Ishikawa (cell line): ENCODE measurements at regions not wholly inside any gene's neighbourhood (a gene's known extent, or its start where the extent isn't known, plus 50 kb on each side); places are given as distances from the start of the nearest gene placed in this dataset.
A peak's percentile ranks its signal among the peaks of the same experiment; 100 is the strongest.

Source experiments
- CEBPB ChIP-seq: IDR thresholded peaks from 2 replicates; pipeline ENCODE4 v1.6.1; 2012
- CREB1 ChIP-seq: IDR thresholded peaks from 2 replicates; pipeline ENCODE4 v1.6.1; 2012; ENCODE audit warnings: low read depth
- EGR1 ChIP-seq: IDR thresholded peaks from 2 replicates; pipeline ENCODE4 v1.6.1; 2012
- EP300 ChIP-seq: IDR thresholded peaks from 2 replicates; pipeline ENCODE4 v1.6.1; 2012; ENCODE audit warnings: borderline replicate concordance
- FOXM1 ChIP-seq: IDR thresholded peaks from 2 replicates; pipeline ENCODE4 v1.6.1; 2012; ENCODE audit warnings: low read depth, borderline replicate concordance
- NFIC ChIP-seq: IDR thresholded peaks from 2 replicates; pipeline ENCODE4 v1.6.1; 2012
- RAD21 ChIP-seq: IDR thresholded peaks from 2 replicates; pipeline ENCODE4 v1.6.1; 2012; ENCODE audit warnings: low read depth
- REST ChIP-seq: IDR thresholded peaks from 2 replicates; pipeline ENCODE4 v1.6.1; 2012; ENCODE audit warnings: low read depth, mild to moderate bottlenecking
- TAF1 ChIP-seq: IDR thresholded peaks from 2 replicates; pipeline ENCODE4 v1.6.1; 2012; ENCODE audit warnings: low read depth, mild to moderate bottlenecking
- TCF12 ChIP-seq: IDR thresholded peaks from 2 replicates; pipeline ENCODE4 v1.6.1; 2012; ENCODE audit warnings: low read depth
- TEAD4 ChIP-seq: IDR thresholded peaks from 2 replicates; pipeline ENCODE4 v1.6.1; 2012
- YY1 ChIP-seq: IDR thresholded peaks from 2 replicates; pipeline ENCODE4 v1.6.1; 2012; ENCODE audit warnings: low read depth
- ZBTB7A ChIP-seq: IDR thresholded peaks from 2 replicates; pipeline ENCODE4 v1.6.1; 2012; ENCODE audit warnings: low read depth
- TF ChIP-seq, protein P1 (sequence below): IDR thresholded peaks from 2 replicates; pipeline ENCODE4 v1.6.1; 2012
- TF ChIP-seq, protein P2 (sequence below): IDR thresholded peaks from 2 replicates; pipeline ENCODE4 v1.6.1; 2012

DNA sequence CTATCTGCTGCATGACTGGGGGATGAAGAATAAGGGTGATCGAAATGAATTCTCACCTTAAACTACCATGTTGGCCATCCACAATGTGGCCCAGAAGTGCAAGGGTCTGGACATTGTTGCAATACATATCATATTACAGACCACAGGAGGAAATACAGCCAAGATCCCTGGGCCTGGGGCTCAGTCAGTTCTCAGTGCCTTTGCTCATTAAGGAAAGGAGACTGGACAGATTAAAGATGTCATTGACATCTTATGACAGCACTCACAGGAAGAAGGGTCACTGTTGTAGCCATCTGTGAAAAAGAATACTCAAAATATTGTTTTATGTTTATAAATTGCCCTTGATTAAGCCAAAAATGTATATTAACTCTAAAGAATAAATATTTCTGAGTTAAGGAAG lies 1345.2 kb downstream of the FSTL5 start:
- no peak for TF ChIP-seq FOXM1
- TF ChIP-seq RAD21, result no peak
- TF ChIP-seq TCF12, result no peak
- TF ChIP-seq, protein P1, sequence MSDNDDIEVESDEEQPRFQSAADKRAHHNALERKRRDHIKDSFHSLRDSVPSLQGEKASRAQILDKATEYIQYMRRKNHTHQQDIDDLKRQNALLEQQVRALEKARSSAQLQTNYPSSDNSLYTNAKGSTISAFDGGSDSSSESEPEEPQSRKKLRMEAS, result no peak
- no peak for TF ChIP-seq YY1
- no peak for TF ChIP-seq ZBTB7A
- no peak for TF ChIP-seq NFIC
- TF ChIP-seq TAF1, result no peak
- no peak for TF ChIP-seq CEBPB
- TF ChIP-seq EP300, result no peak
- TF ChIP-seq EGR1, result no peak
- TF ChIP-seq CREB1, result no peak
- no peak for TF ChIP-seq TEAD4
- TF ChIP-seq, protein P2, sequence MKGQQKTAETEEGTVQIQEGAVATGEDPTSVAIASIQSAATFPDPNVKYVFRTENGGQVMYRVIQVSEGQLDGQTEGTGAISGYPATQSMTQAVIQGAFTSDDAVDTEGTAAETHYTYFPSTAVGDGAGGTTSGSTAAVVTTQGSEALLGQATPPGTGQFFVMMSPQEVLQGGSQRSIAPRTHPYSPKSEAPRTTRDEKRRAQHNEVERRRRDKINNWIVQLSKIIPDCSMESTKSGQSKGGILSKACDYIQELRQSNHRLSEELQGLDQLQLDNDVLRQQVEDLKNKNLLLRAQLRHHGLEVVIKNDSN, result no peak
- no peak for TF ChIP-seq REST

DNA sequence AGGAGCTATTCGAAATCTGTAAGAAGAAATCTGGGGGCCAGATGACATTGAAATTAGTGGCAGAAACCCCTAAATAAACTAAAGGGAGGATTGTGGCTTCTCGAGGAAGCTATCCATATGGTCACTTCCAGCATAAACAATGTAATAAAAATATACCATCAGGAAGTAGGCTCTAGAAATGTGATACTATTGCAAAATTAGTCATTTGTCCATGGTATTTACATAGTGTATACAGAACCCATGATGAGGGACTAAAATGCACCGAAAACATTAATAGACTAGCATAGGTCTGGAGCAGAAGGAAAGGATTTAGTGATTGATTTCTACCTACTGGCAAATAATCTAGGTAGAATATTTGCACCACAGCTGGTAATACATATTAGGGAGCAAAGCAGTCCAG lies 1344.0 kb downstream of the FSTL5 start:
- TF ChIP-seq RAD21 (no peak), FOXM1 (no peak), EGR1 (no peak), TAF1 (no peak), CREB1 (no peak), NFIC (no peak), TCF12 (no peak), EP300 (no peak), ZBTB7A (no peak), TEAD4 (no peak)

DNA sequence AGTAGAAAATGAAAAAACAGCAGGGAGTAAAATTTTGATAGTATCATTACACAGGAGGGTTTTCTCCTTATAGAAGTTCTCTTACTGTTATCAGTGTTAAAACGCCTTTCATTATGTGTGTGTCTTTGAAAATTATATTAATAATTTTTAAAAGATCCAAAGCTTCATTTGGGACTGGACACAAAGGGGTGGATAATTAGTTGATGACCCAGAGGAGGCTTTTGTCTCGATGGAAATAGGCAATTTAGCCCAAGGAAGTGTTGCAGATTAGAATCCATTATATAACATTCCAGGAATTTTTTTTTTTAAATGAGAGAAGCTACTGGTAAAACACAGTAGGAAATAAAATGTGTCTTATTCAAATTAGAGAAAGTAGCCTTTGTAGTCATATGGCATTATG lies 1339.3 kb downstream of the FSTL5 start:
- TF ChIP-seq, protein P2, result no peak
- TF ChIP-seq, protein P1, result no peak
- no peak for TF ChIP-seq ZBTB7A
- no peak for TF ChIP-seq EP300
- TF ChIP-seq FOXM1, result no peak

GRCh38 chr4:160825644-160826338 lies 1338.0 kb downstream of the FSTL5 start:
- TF ChIP-seq RAD21 (no peak), YY1 (no peak)

GRCh38 chr4:160826339-160826679 lies 1337.5 kb downstream of the FSTL5 start:
- TF ChIP-seq CREB1, result no peak
- TF ChIP-seq CEBPB, result no peak
- TF ChIP-seq RAD21, result no peak
- TF ChIP-seq EGR1, result no peak
- no peak for TF ChIP-seq ZBTB7A
- TF ChIP-seq YY1, result no peak
- TF ChIP-seq TCF12, result no peak
- TF ChIP-seq, protein P1, result no peak
- TF ChIP-seq FOXM1, result no peak
- TF ChIP-seq, protein P2, result no peak
- TF ChIP-seq EP300, result no peak

DNA sequence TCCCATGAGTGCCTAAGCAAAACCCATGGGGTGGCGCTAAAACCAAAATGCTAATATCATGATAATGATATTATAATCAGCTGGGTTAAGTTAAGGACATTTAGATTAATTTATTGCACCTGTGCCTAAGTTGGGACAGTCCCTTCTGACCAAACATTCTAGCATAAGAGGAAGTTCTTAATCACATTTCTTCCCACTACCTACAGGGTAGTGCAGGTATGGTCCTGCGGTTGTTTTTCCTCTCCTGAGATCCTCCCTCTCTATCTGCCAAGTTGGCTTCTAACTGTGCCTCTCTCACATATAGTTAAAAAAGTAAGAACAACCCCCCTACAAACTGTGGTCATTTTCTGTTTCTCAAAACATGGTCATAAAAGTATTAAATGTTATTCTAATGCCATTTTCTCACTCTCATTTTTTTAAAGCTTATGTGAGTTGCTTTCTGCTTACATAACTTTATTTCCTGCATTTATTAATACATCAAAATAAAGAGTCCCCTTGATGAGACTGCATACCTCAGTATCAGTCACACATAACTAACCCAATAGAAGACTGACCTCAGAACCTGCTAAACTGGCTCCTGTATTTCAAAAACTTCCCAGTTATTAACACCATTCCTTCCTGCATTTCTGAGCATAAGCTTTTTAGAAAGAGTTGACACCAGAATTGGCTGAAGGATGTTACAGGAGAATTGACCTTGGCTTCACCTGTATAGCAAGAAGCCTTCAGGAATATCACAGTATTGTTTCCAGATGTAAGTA lies 1332.5 kb downstream of the FSTL5 start:
- TF ChIP-seq YY1, result no peak
- TF ChIP-seq FOXM1, result peak; percentile 61; the same call in 1 of the 2 replicates
- TF ChIP-seq TCF12, result peak; percentile 54
- no peak for TF ChIP-seq TAF1
- TF ChIP-seq NFIC, result peak; percentile 20; the same call in 1 of the 2 replicates
- TF ChIP-seq TEAD4, result peak; percentile 66
- TF ChIP-seq, protein P2, result no peak
- no peak for TF ChIP-seq REST
- no peak for TF ChIP-seq RAD21
- TF ChIP-seq EP300, result peak; percentile 55; the same call in 1 of the 2 replicates
- TF ChIP-seq EGR1, result no peak
- TF ChIP-seq ZBTB7A, result no peak
- peak; percentile 51; the same call in 1 of the 2 replicates for TF ChIP-seq CEBPB
- no peak for TF ChIP-seq CREB1
- TF ChIP-seq, protein P1, result no peak; the same call in 1 of the 2 replicates
